H9 (cell line): ENCODE measurements at regions not wholly inside any gene's neighbourhood (a gene's known extent, or its start where the extent isn't known, plus 50 kb on each side); places are given as distances from the start of the nearest gene placed in this dataset.

Experiments used
- DNase-seq: peaks from one replicate; pipeline ENCODE4 v3.0.0-alpha.2; 2017
- H2AFZ ChIP-seq: one replicate; pipeline ENCODE4 v1.6.1; 2013; ENCODE audit warnings: mild to moderate bottlenecking, low read length, control low read depth, moderate library complexity
- H2AK5ac ChIP-seq: 2 replicates; pipeline ENCODE4 v1.6.1; 2013; ENCODE audit warnings: low read length, control low read depth, mixed read lengths; ENCODE audit not compliant: insufficient read length
- H2BK120ac ChIP-seq: one replicate; pipeline ENCODE4 v1.6.1; 2013; ENCODE audit warnings: low read depth, mild to moderate bottlenecking, low read length, control low read depth, inconsistent platforms; ENCODE audit not compliant: poor library complexity, severe bottlenecking
- H2BK12ac ChIP-seq: 2 replicates; pipeline ENCODE4 v1.6.1; 2013; ENCODE audit warnings: low read length, control low read depth, mixed read lengths, low read depth; ENCODE audit not compliant: insufficient read length
- H2BK15ac ChIP-seq: 2 replicates; pipeline ENCODE4 v1.6.1; 2013; ENCODE audit warnings: low read depth, low read length, control low read depth
- H2BK20ac ChIP-seq: one replicate; pipeline ENCODE4 v1.6.1; 2013; ENCODE audit warnings: low read depth, mild to moderate bottlenecking, low read length, control low read depth, inconsistent platforms; ENCODE audit not compliant: poor library complexity, severe bottlenecking
- H2BK5ac ChIP-seq: 2 replicates; pipeline ENCODE4 v1.6.1; 2013; ENCODE audit warnings: low read length, control low read depth, mixed read lengths; ENCODE audit not compliant: insufficient read length
- H3K14ac ChIP-seq: 2 replicates; pipeline ENCODE4 v1.6.1; 2013; ENCODE audit warnings: low read length, control low read depth; ENCODE audit not compliant: insufficient read depth
- H3K18ac ChIP-seq: 2 replicates; pipeline ENCODE4 v1.6.1; 2013; ENCODE audit warnings: low read depth, mild to moderate bottlenecking, mixed read lengths, low read length, control low read depth; ENCODE audit not compliant: insufficient read length
- H3K23ac ChIP-seq: 2 replicates; pipeline ENCODE4 v1.6.1; 2013; ENCODE audit warnings: low read length, control low read depth, mixed read lengths, low read depth; ENCODE audit not compliant: insufficient read length
- H3K23me2 ChIP-seq: 2 replicates; pipeline ENCODE4 v1.6.1; 2013; ENCODE audit warnings: low read depth, mild to moderate bottlenecking, mixed read lengths, low read length, control low read depth; ENCODE audit not compliant: insufficient read length, poor library complexity, severe bottlenecking
- H3K27ac ChIP-seq: 2 replicates; pipeline ENCODE4 v1.5.1; 2013; ENCODE audit warnings: low read length, control low read depth, mixed read lengths, low read depth; ENCODE audit not compliant: insufficient read length
- H3K27me3 ChIP-seq: 2 replicates; pipeline ENCODE4 v1.6.1; 2013; ENCODE audit warnings: low read length, control low read depth, inconsistent platforms; ENCODE audit not compliant: insufficient read depth
- H3K4ac ChIP-seq: 2 replicates; pipeline ENCODE4 v1.6.1; 2013; ENCODE audit warnings: low read depth, mild to moderate bottlenecking, control low read depth, inconsistent platforms, low read length, moderate library complexity
- H3K4me1 ChIP-seq: 2 replicates; pipeline ENCODE4 v1.6.1; 2013; ENCODE audit warnings: low read length, control low read depth, inconsistent platforms; ENCODE audit not compliant: insufficient read depth
- H3K4me2 ChIP-seq: 2 replicates; pipeline ENCODE4 v1.6.1; 2013; ENCODE audit warnings: low read length, control low read depth, mixed read lengths; ENCODE audit not compliant: insufficient read length, insufficient read depth
- H3K56ac ChIP-seq: 2 replicates; pipeline ENCODE4 v1.6.1; 2013; ENCODE audit warnings: low read depth, mild to moderate bottlenecking, mixed read lengths, low read length, control low read depth; ENCODE audit not compliant: insufficient read length
- H3K79me1 ChIP-seq: 2 replicates; pipeline ENCODE4 v1.6.1; 2013; ENCODE audit warnings: low read depth, mild to moderate bottlenecking, moderate library complexity, low read length, control low read depth, inconsistent platforms; ENCODE audit not compliant: insufficient read depth, poor library complexity, severe bottlenecking
- H3K79me2 ChIP-seq: 2 replicates; pipeline ENCODE4 v1.6.1; 2013; ENCODE audit warnings: low read length, control low read depth, inconsistent platforms; ENCODE audit not compliant: insufficient read depth
- H3K9ac ChIP-seq: 2 replicates; pipeline ENCODE4 v1.6.1; 2013; ENCODE audit warnings: low read length, control low read depth, mixed read lengths; ENCODE audit not compliant: insufficient read length; ENCODE audit errors: extremely low read depth
- H3K9me3 ChIP-seq: one replicate; pipeline ENCODE4 v1.6.1; 2013; ENCODE audit warnings: low read depth, low read length, inconsistent platforms; ENCODE audit not compliant: control insufficient read depth
- H3T11ph ChIP-seq: one replicate; pipeline ENCODE4 v1.6.1; 2013; ENCODE audit warnings: mild to moderate bottlenecking, low read length, control low read depth, inconsistent platforms
- H4K20me1 ChIP-seq: one replicate; pipeline ENCODE4 v1.6.1; 2013; ENCODE audit not compliant: control insufficient read depth, insufficient read length, insufficient read depth
- H4K5ac ChIP-seq: 2 replicates; pipeline ENCODE4 v1.6.1; 2013; ENCODE audit warnings: low read depth, mild to moderate bottlenecking, mixed read lengths, low read length, control low read depth; ENCODE audit not compliant: insufficient read length
- H4K8ac ChIP-seq: replicated peaks from 2 replicates; pipeline ENCODE4 v1.6.1; 2013; ENCODE audit warnings: low read length, control low read depth, mixed read lengths, low read depth; ENCODE audit not compliant: insufficient read length
- H4K91ac ChIP-seq: 2 replicates; pipeline ENCODE4 v1.6.1; 2013; ENCODE audit warnings: low read depth, mild to moderate bottlenecking, moderate library complexity, mixed read lengths, low read length, control low read depth; ENCODE audit not compliant: insufficient read length
- H3K27ac Mint-ChIP-seq, 3 experiments: 2 replicates in 2 of 3; 3 replicates in 1 of 3; pipeline ENCODE4 v1.8.0; 2020 to 2021; ENCODE audit warnings: mixed read lengths in 3 of 3, mild to moderate bottlenecking in 1 of 3, moderate library complexity in 1 of 3
- H3K27me3 Mint-ChIP-seq: 2 replicates; pipeline ENCODE4 v1.8.0; 2021; ENCODE audit warnings: low read depth, mild to moderate bottlenecking, moderate library complexity, mixed read lengths
- H3K36me3 Mint-ChIP-seq, 3 experiments: 2 replicates in 2 of 3; 3 replicates in 1 of 3; pipeline ENCODE4 v1.8.0; 2020 to 2021; ENCODE audit warnings: low read depth in 3 of 3, mixed read lengths in 3 of 3; ENCODE audit not compliant: insufficient read depth in 1 of 3
- H3K4me1 Mint-ChIP-seq, 2 experiments: 2 replicates each; pipeline ENCODE4 v1.8.0; 2020; ENCODE audit warnings: mixed read lengths in 2 of 2
- H3K4me3 Mint-ChIP-seq, 2 experiments: 2 replicates in 1 of 2; 3 replicates in 1 of 2; pipeline ENCODE4 v1.8.0; 2020 to 2021; ENCODE audit warnings: mild to moderate bottlenecking in 2 of 2, mixed read lengths in 2 of 2, moderate library complexity in 1 of 2
- H3K9me3 Mint-ChIP-seq, 2 experiments: 2 replicates in 1 of 2; 3 replicates in 1 of 2; pipeline ENCODE4 v1.8.0; 2020; ENCODE audit warnings: mild to moderate bottlenecking in 2 of 2, mixed read lengths in 2 of 2, moderate library complexity in 1 of 2
- WGBS: extraction: QIAGEN DNeasy Blood & Tissue Kit; methylation state at CpG from one replicate; pipeline ENCODE4 v1.1.7; 2013; ENCODE audit warnings: missing lambda C conversion rate, low lambda C conversion rate, mixed read lengths; ENCODE audit not compliant: insufficient read length; ENCODE audit errors: extremely low coverage; 5-methylcytosine and 5-hydroxymethylcytosine counted together
- TF ChIP-seq, protein P1 (sequence below): fragments of 200-600 bp; sonication (generic); conservative IDR thresholded peaks from 3 replicates; pipeline ENCODE4 v1.8.0; 2021; ENCODE audit warnings: antibody characterized with exemption, mild to moderate bottlenecking

DNA sequence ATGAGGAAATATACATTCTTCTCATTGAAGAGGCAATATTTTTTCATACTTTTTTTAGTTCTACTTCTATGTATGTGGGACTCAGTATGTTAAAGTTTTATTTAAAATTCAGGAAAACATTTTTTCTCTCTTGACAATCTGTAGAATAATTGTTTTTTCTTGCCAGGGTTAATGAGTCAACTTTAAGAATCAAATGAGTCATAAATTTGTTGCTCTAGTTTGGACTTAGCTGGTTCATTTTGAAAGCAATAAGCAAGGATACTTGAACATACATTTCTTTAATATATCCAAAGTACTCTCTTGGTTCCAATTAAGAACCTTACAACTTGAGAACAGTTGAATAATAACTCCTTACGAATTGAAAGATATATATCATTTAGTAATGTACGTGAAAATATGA lies 1145.3 kb upstream of the B3GALT2 start:
- no peak overlapping the region for H4K8ac ChIP-seq
- no peak overlapping the region for H2BK5ac ChIP-seq
- H3K27me3 Mint-ChIP-seq: no peaks in the 10 kb centered on the region
- no peak overlapping the region for H2BK12ac ChIP-seq
- TF ChIP-seq, protein P1, sequence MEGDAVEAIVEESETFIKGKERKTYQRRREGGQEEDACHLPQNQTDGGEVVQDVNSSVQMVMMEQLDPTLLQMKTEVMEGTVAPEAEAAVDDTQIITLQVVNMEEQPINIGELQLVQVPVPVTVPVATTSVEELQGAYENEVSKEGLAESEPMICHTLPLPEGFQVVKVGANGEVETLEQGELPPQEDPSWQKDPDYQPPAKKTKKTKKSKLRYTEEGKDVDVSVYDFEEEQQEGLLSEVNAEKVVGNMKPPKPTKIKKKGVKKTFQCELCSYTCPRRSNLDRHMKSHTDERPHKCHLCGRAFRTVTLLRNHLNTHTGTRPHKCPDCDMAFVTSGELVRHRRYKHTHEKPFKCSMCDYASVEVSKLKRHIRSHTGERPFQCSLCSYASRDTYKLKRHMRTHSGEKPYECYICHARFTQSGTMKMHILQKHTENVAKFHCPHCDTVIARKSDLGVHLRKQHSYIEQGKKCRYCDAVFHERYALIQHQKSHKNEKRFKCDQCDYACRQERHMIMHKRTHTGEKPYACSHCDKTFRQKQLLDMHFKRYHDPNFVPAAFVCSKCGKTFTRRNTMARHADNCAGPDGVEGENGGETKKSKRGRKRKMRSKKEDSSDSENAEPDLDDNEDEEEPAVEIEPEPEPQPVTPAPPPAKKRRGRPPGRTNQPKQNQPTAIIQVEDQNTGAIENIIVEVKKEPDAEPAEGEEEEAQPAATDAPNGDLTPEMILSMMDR: no peak
- no peak overlapping the region for H3K4me2 ChIP-seq
- H2AK5ac ChIP-seq: no peak overlapping the region
- DNase-seq: no peak
- H3K23me2 ChIP-seq: no peaks in the 10 kb centered on the region
- no peak overlapping the region for H2BK15ac ChIP-seq
- no peak overlapping the region for H3K4me3 Mint-ChIP-seq
- no peak overlapping the region for H3K27ac Mint-ChIP-seq
- no peak overlapping the region for H4K91ac ChIP-seq
- H3T11ph ChIP-seq: no peak overlapping the region
- no peaks in the 10 kb centered on the region for H3K36me3 Mint-ChIP-seq
- no peak overlapping the region for H2BK120ac ChIP-seq
- H2AFZ ChIP-seq: no peak overlapping the region
- H3K4me1 Mint-ChIP-seq: no peaks in the 10 kb centered on the region
- no peaks in the 10 kb centered on the region for H3K4me1 ChIP-seq
- H4K5ac ChIP-seq: no peak overlapping the region
- no peak overlapping the region for H3K14ac ChIP-seq
- no peaks in the 10 kb centered on the region for H3K27me3 ChIP-seq
- no peaks in the 10 kb centered on the region for H4K20me1 ChIP-seq
- no peaks in the 10 kb centered on the region for H3K79me2 ChIP-seq
- no peaks in the 10 kb centered on the region for H3K9me3 ChIP-seq
- H2BK20ac ChIP-seq: no peak overlapping the region
- no peak overlapping the region for H3K27ac ChIP-seq
- H3K23ac ChIP-seq: no peak overlapping the region
- H3K56ac ChIP-seq: no peak overlapping the region
- H3K18ac ChIP-seq: no peak overlapping the region
- H3K4ac ChIP-seq: no peak overlapping the region
- H3K79me1 ChIP-seq: no peaks in the 10 kb centered on the region
- H3K9ac ChIP-seq: no peak overlapping the region
- no CpG with 5 or more reads among the region's 2 CpGs for WGBS
- H3K9me3 Mint-ChIP-seq: no peaks in the 10 kb centered on the region
